Omental fat pad (tissue), 3 donors: ENCODE measurements at regions not wholly inside any gene's neighbourhood (a gene's known extent, or its start where the extent isn't known, plus 50 kb on each side); places are given as distances from the start of the nearest gene placed in this dataset.

Source experiments
- ATAC-seq: fragments of 150-250 bp; one replicate; pipeline ENCODE4 v1.9.1; 2016; ENCODE audit warnings: mild to moderate bottlenecking, moderate library complexity; ENCODE audit not compliant: low FRiP score
- DNase-seq: peaks from one replicate; pipeline ENCODE4 v3.0.0-alpha.2; 2019; ENCODE audit warnings: low spot score
- CTCF ChIP-seq, 3 donors: fragments of 450-650 bp; IDR thresholded peaks; one replicate each; pipeline ENCODE4 v1.5.1; 2016 to 2017; ENCODE audit warnings: antibody characterized with exemption in 3 of 3, mild to moderate bottlenecking in 3 of 3, moderate library complexity in 2 of 3

GRCh38 chr7:42750172-42750571 is 161.7 kb downstream of the C7orf25 start:
- ATAC-seq, result no peak
- DNase-seq, result no peak

GRCh38 chr7:42747044-42747443 is 164.8 kb downstream of the C7orf25 start:
- ATAC-seq (no peak), DNase-seq (no peak)
- TF ChIP-seq CTCF (IDR thresholded peaks at IDR 0.05), result no peak

More at GRCh38 chr7:42750172-42750571, 161.7 kb downstream of the C7orf25 start:
- TF ChIP-seq CTCF (IDR thresholded peaks at IDR 0.05), result no peak

GRCh38 chr7:42746214-42746613 is 165.7 kb downstream of the C7orf25 start:
- DNase-seq (no peak), ATAC-seq (peak; percentile 80)
- no peak for TF ChIP-seq CTCF (IDR thresholded peaks at IDR 0.05)

- no peak for ATAC-seq
- TF ChIP-seq CTCF (IDR thresholded peaks at IDR 0.05), result no peak
- peak; percentile 25 for DNase-seq
Observed at GRCh38 chr7:42745357-42746059, 166.4 kb downstream of the C7orf25 start.

GRCh38 chr7:42744746-42745145 is 167.1 kb downstream of the C7orf25 start:
- TF ChIP-seq CTCF (IDR thresholded peaks at IDR 0.05), result no peak
- no peak for ATAC-seq

GRCh38 chr7:42743077-42743858 is 168.6 kb downstream of the C7orf25 start:
- DNase-seq (no peak), ATAC-seq (no peak)
- TF ChIP-seq CTCF (IDR thresholded peaks at IDR 0.05), result no peak

More at GRCh38 chr7:42744746-42745145, 167.1 kb downstream of the C7orf25 start:
- no peak for DNase-seq
